H1 (cell line): ENCODE measurements at regions not wholly inside any gene's neighbourhood (a gene's known extent, or its start where the extent isn't known, plus 50 kb on each side); places are given as distances from the start of the nearest gene placed in this dataset.
A peak's percentile ranks its signal among the peaks of the same experiment; 100 is the strongest.

Source experiments
- CTCF ChIA-PET: fragments of 300-600 bp; sonication (Branson Sonifier 250); formaldehyde crosslinking; loops from one replicate; lab custom pipeline; 2021; ENCODE audit not compliant: partially characterized antibody; lab: Charles Lee
- POLR2A ChIA-PET: fragments of 300-600 bp; sonication (Branson Sonifier 250); formaldehyde crosslinking; loops from one replicate; lab custom pipeline; 2021; ENCODE audit warnings: inconsistent platforms; ENCODE audit not compliant: partially characterized antibody; lab: Charles Lee
- DNase-seq, 2 experiments: peaks; one replicate each; pipeline versions ENCODE4 v3.0.0 to v3.0.0-alpha.2; 2010 to 2022; ENCODE audit warnings: low spot score in 2 of 2, low read depth in 1 of 2, mixed read lengths in 1 of 2
- FAIRE-seq: peaks from 2 replicates; lab custom pipeline; 2011; peaks lifted over from hg19 to GRCh38; lab: Jason Lieb, UNC
- H2AFZ ChIP-seq: 2 replicates; pipeline ENCODE4 v1.8.1; 2012; ENCODE audit warnings: low read length, inconsistent platforms
- H2AK5ac ChIP-seq: 2 replicates; pipeline ENCODE4 v1.6.1; 2013; ENCODE audit warnings: low read depth, low read length
- H2BK120ac ChIP-seq: replicated peaks from 2 replicates; pipeline ENCODE3; 2013; ENCODE audit warnings: low read depth, low read length, inconsistent platforms
- H2BK12ac ChIP-seq: 2 replicates; pipeline ENCODE4 v1.6.1; 2013; ENCODE audit warnings: low read depth, low read length
- H2BK15ac ChIP-seq: 2 replicates; pipeline ENCODE4 v1.6.1; 2013; ENCODE audit warnings: low read length
- H2BK20ac ChIP-seq: 2 replicates; pipeline ENCODE4 v1.6.1; 2013; ENCODE audit warnings: low read length
- H2BK5ac ChIP-seq: 2 replicates; pipeline ENCODE4 v1.6.1; 2013; ENCODE audit warnings: low read depth, low read length
- H3K14ac ChIP-seq: 2 replicates; pipeline ENCODE4 v1.6.1; 2013; ENCODE audit warnings: inconsistent platforms; ENCODE audit not compliant: insufficient read length
- H3K18ac ChIP-seq: 2 replicates; pipeline ENCODE4 v1.6.1; 2013; ENCODE audit warnings: low read length; ENCODE audit errors: extremely low read depth
- H3K23ac ChIP-seq: 2 replicates; pipeline ENCODE4 v1.6.1; 2013; ENCODE audit warnings: inconsistent platforms; ENCODE audit not compliant: insufficient read length
- H3K23me2 ChIP-seq: 2 replicates; pipeline ENCODE4 v1.6.1; 2013; ENCODE audit warnings: low read depth, low read length
- H3K27ac ChIP-seq: 2 replicates; pipeline ENCODE4 v1.6.1; 2011; ENCODE audit warnings: low read depth, low read length, inconsistent platforms
- H3K27me3 ChIP-seq, 4 experiments: replicated peaks in 1 of 4; 1 replicate in 1 of 4; 2 replicates in 3 of 4; pipeline versions ENCODE4 v1.6.1 to v1.8.1; 2011 to 2013; ENCODE audit warnings: low read length in 3 of 4, mild to moderate bottlenecking in 3 of 4, inconsistent platforms in 2 of 4, mixed read lengths in 2 of 4, moderate library complexity in 1 of 4; ENCODE audit not compliant: control insufficient read depth in 3 of 4, insufficient read depth in 3 of 4; ENCODE audit errors: extremely low read depth in 1 of 4
- H3K36me3 ChIP-seq, 4 experiments: 2 replicates each; pipeline versions ENCODE4 v1.6.1 to v1.8.1; 2011 to 2013; ENCODE audit warnings: mild to moderate bottlenecking in 4 of 4, low read length in 3 of 4, moderate library complexity in 2 of 4, control low read depth in 1 of 4, inconsistent platforms in 1 of 4; ENCODE audit not compliant: insufficient read depth in 4 of 4, control insufficient read depth in 2 of 4
- H3K4ac ChIP-seq: replicated peaks from 2 replicates; pipeline ENCODE3; 2013; ENCODE audit warnings: low read length, low read depth, mixed read lengths, inconsistent platforms; ENCODE audit not compliant: insufficient read length
- H3K4me1 ChIP-seq, 4 experiments: replicated peaks in 1 of 4; 1 replicate in 1 of 4; 2 replicates in 3 of 4; pipeline versions ENCODE4 v1.6.1 to v1.8.1; 2011 to 2013; ENCODE audit warnings: low read length in 3 of 4, inconsistent platforms in 2 of 4, mixed read lengths in 1 of 4; ENCODE audit not compliant: insufficient read depth in 4 of 4, control insufficient read depth in 3 of 4
- H3K4me2 ChIP-seq, 2 experiments: 2 replicates each; pipeline versions ENCODE4 v1.6.1 to v1.8.1; 2011 to 2013; ENCODE audit warnings: low read depth in 2 of 2, low read length in 2 of 2, control low read depth in 1 of 2, inconsistent platforms in 1 of 2, mild to moderate bottlenecking in 1 of 2; ENCODE audit not compliant: insufficient read depth in 1 of 2
- H3K4me3 ChIP-seq, 4 experiments: fragments of 200-600, 300-600 bp in 1 of 4; sonication (generic), shearing (Covaris generic), sonication (Bioruptor Twin) in 1 of 4; 2 replicates each; pipeline versions ENCODE4 v1.5.1 to v1.8.1; 2011 to 2016; ENCODE audit warnings: low read length in 4 of 4, low read depth in 3 of 4, control low read depth in 2 of 4, inconsistent platforms in 2 of 4, mild to moderate bottlenecking in 2 of 4, mixed read lengths in 1 of 4, moderate library complexity in 1 of 4; ENCODE audit not compliant: insufficient read depth in 2 of 4; ENCODE audit errors: extremely low read depth in 1 of 4
- H3K56ac ChIP-seq: replicated peaks from 2 replicates; pipeline ENCODE3; 2013; ENCODE audit warnings: low read depth, mild to moderate bottlenecking, mixed read lengths, low read length, inconsistent platforms; ENCODE audit not compliant: insufficient read length
- H3K79me1 ChIP-seq: 2 replicates; pipeline ENCODE4 v1.6.1; 2013; ENCODE audit warnings: low read depth, low read length, control low read depth
- H3K79me2 ChIP-seq, 2 experiments: 2 replicates each; pipeline versions ENCODE4 v1.6.1 to v1.8.1; 2012 to 2013; ENCODE audit warnings: low read length in 2 of 2, mild to moderate bottlenecking in 2 of 2, inconsistent platforms in 1 of 2; ENCODE audit not compliant: insufficient read depth in 2 of 2, control insufficient read depth in 1 of 2
- H3K9ac ChIP-seq, 4 experiments: replicated peaks in 1 of 4; 1 replicate in 1 of 4; 2 replicates in 3 of 4; pipeline versions ENCODE4 v1.6.1 to v1.8.1; 2011 to 2013; ENCODE audit warnings: low read depth in 3 of 4, low read length in 3 of 4, control low read depth in 2 of 4, mild to moderate bottlenecking in 2 of 4, moderate library complexity in 2 of 4, inconsistent platforms in 1 of 4; ENCODE audit errors: extremely low read depth in 1 of 4
- H3K9me3 ChIP-seq, 2 experiments: 2 replicates each; pipeline versions ENCODE4 v1.6.1 to v1.8.1; 2012 to 2013; ENCODE audit warnings: mild to moderate bottlenecking in 2 of 2, moderate library complexity in 2 of 2, control low read depth in 1 of 2, inconsistent platforms in 1 of 2, low read depth in 1 of 2, low read length in 1 of 2, mixed read lengths in 1 of 2; ENCODE audit not compliant: insufficient read depth in 2 of 2
- H4K20me1 ChIP-seq, 2 experiments: replicated peaks in 1 of 2; 2 replicates each; pipeline versions ENCODE3 to v1.8.1; 2011 to 2013; ENCODE audit warnings: inconsistent platforms in 2 of 2, low read length in 2 of 2, mild to moderate bottlenecking in 1 of 2; ENCODE audit not compliant: insufficient read depth in 2 of 2, control insufficient read depth in 1 of 2
- H4K5ac ChIP-seq: 2 replicates; pipeline ENCODE4 v1.6.1; 2013; ENCODE audit warnings: low read length, low read depth, mixed read lengths, inconsistent platforms; ENCODE audit not compliant: insufficient read length
- H4K8ac ChIP-seq: 2 replicates; pipeline ENCODE4 v1.8.0; 2013; ENCODE audit warnings: mild to moderate bottlenecking, moderate library complexity, low read length, inconsistent platforms; ENCODE audit not compliant: insufficient read depth; ENCODE audit errors: extremely low read depth
- H4K91ac ChIP-seq: replicated peaks from 2 replicates; pipeline ENCODE3; 2013; ENCODE audit warnings: low read length, mixed read lengths, inconsistent platforms; ENCODE audit not compliant: insufficient read length
- RAD21 ChIP-seq, 2 experiments: IDR thresholded peaks in 1 of 2; conservative IDR thresholded peaks in 1 of 2; 2 replicates each; pipeline ENCODE4 v1.6.1; 2011; ENCODE audit warnings: low read depth in 2 of 2, low read length in 2 of 2, improper control_type of control experiment in 1 of 2, inconsistent platforms in 1 of 2, mild to moderate bottlenecking in 1 of 2, moderate library complexity in 1 of 2
- TCF12 ChIP-seq: IDR thresholded peaks from 2 replicates; pipeline ENCODE4 v1.6.1; 2011; ENCODE audit warnings: low read depth, mild to moderate bottlenecking, low read length
- WGBS, 2 experiments: shearing (Covaris generic) in 1 of 2; methylation state at CpG; one replicate each; pipeline versions ENCODE4 v1.1.6 to v1.1.7; 2013 to 2015; ENCODE audit warnings: low lambda C conversion rate in 2 of 2, mixed read lengths in 2 of 2, inconsistent platforms in 1 of 2, low coverage in 1 of 2, missing lambda C conversion rate in 1 of 2; ENCODE audit not compliant: insufficient replicate concordance in 2 of 2, insufficient coverage in 1 of 2, insufficient read length in 1 of 2; ENCODE audit errors: extremely low coverage in 1 of 2, missing lambda C conversion rate in 1 of 2; 5-methylcytosine and 5-hydroxymethylcytosine counted together
- TF ChIP-seq, protein P1 (sequence below), 3 experiments: IDR thresholded peaks; 1 replicate in 2 of 3; 2 replicates in 1 of 3; pipeline versions ENCODE4 v1.5.1 to v1.6.1; 2011; ENCODE audit warnings: low read length in 3 of 3, mild to moderate bottlenecking in 3 of 3, inconsistent platforms in 2 of 3, low read depth in 1 of 3, moderate library complexity in 1 of 3; ENCODE audit not compliant: insufficient read depth in 1 of 3; ENCODE audit errors: control extremely low read depth in 1 of 3

DNA sequence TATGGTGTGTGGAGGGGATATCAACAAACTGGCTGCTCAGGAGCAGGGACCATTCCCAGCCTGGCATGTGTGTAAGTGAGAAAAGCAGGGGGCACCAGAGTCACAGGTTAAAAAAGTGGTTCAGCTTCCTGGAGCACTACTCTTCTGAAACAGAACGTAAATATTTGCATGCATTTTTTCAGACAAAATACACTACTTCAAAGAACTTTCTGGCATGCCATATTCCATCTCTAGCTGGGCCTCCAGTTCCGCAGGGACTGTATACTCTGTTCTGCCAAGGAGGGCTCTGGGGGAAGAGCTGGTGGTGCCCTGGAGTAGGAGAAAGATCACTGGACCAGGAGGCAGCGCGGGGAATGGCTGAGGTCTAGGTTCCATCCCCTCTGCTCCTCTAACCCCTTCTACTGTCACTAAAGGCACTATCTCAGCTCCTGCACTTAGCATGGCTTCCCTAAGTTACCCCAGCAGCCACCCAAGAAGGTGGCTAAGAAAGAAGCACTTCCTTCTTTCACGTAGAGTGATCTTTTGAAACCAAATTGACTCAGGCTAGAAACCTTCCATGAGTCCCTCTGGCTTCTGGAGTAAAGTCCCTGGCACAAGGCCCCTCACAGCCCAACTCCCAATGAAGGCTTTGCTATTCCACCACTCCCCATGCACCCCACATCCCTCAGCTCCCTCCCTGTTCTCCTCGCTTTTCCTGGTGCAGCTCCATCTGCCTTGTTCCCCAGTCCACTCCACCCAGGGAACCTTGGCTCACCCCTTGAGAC lies 57.6 kb upstream of the CABLES1 start:
- Histone ChIP-seq H3K36me3 (no peaks in the 10 kb centered on the region), H3K4me1 (no peaks in the 10 kb centered on the region), H3K4me3 (no peak overlapping the region), H4K91ac (no peak overlapping the region), H3K4me2 (no peak overlapping the region), H3K9me3 (no peaks in the 10 kb centered on the region), H2BK12ac (peak overlapping the region; percentile 61; the same call in 1 of the 2 replicates), H2AK5ac (no peak overlapping the region), H3K14ac (no peak overlapping the region), H3K79me2 (no peaks in the 10 kb centered on the region), H2BK120ac (no peak overlapping the region), H3K23ac (no peak overlapping the region), H3K27me3 (no peaks in the 10 kb centered on the region), H2BK20ac (0 out of 2 replicates have a peak overlapping the region, but pooled peaks have one; percentile 40), H2BK15ac (no peak overlapping the region), H3K23me2 (no peaks in the 10 kb centered on the region), H3K27ac (no peak overlapping the region), H3K4ac (no peak overlapping the region), H3K79me1 (no peaks in the 10 kb centered on the region), H3K9ac (no peak overlapping the region), H2AFZ (peak overlapping the region; percentile 82; the same call in 1 of the 2 replicates), H3K56ac (no peak overlapping the region), H4K20me1 (no peaks in the 10 kb centered on the region), H4K5ac (no peak overlapping the region), H4K8ac (no peak overlapping the region), H3K18ac (peak overlapping the region; percentile 24; the same call in 1 of the 2 replicates), H2BK5ac (no peak overlapping the region)
- WGBS, 2 experiments = 86% methylated on average over 6 of the region's 6 CpGs; no CpG with 5 or more reads in 1 of the 2 experiments
- ChIA-PET POLR2A (no interaction called here), CTCF (interaction anchor here (0.5 to 1.6 kb wide), 10 partner anchors 9 to 334 kb away, joined by 3 to 7 read pairs (median 3); no protein-coding TSS in a partner anchor)
- no peak for DNase-seq
- no peak for FAIRE-seq
- TF ChIP-seq TCF12 (no peak), RAD21 (IDR thresholded peaks at IDR 0.05 in 1 of 2, conservative IDR thresholded peaks at IDR 0.05 in 1 of 2; ENCODE audit: low read depth in 2 of 2, low read length in 2 of 2) (peak; percentile 61 to 66)
- TF ChIP-seq, protein P1, sequence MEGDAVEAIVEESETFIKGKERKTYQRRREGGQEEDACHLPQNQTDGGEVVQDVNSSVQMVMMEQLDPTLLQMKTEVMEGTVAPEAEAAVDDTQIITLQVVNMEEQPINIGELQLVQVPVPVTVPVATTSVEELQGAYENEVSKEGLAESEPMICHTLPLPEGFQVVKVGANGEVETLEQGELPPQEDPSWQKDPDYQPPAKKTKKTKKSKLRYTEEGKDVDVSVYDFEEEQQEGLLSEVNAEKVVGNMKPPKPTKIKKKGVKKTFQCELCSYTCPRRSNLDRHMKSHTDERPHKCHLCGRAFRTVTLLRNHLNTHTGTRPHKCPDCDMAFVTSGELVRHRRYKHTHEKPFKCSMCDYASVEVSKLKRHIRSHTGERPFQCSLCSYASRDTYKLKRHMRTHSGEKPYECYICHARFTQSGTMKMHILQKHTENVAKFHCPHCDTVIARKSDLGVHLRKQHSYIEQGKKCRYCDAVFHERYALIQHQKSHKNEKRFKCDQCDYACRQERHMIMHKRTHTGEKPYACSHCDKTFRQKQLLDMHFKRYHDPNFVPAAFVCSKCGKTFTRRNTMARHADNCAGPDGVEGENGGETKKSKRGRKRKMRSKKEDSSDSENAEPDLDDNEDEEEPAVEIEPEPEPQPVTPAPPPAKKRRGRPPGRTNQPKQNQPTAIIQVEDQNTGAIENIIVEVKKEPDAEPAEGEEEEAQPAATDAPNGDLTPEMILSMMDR (IDR thresholded peaks at IDR 0.05; ENCODE audit: control extremely low read depth in 1 of 3, insufficient read depth in 1 of 3, low read depth in 1 of 3, low read length in 3 of 3) = peak; percentile 25 to 45 (median 37)
